ENCODE measurements at regions not wholly inside any gene's neighbourhood (a gene's known extent, or its start where the extent isn't known, plus 50 kb on each side); places are given as distances from the start of the nearest gene placed in this dataset.
"Not testable (repeated sequence)": the region's sequence is repeated elsewhere in the genome, so short reads cannot be mapped to it uniquely, and the experiment has no call there.

DNA sequence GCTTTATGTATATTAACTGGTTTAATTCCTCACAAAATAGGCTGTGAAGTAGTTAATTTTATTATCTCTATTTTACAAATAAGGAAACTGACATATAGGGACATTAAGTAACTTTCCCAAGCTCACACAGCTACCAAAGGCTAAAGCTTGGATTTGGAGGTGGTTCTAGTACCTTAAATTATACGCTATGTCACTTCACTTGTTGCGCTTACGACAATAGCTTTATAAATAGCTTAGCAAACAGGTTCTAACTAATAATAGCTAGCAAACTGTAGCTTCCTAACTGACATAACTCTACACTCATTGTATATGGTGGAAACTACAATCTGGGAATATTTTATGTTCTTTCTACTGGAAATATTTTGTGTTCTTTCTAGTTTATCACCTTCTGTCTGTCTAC is 666.4 kb upstream of the CPEB2 start:
- DNase-seq, result no peak

- DNase-seq, result no peak
Measured at GRCh38 chr4:14336656-14337055, 665.6 kb upstream of the CPEB2 start.

DNA sequence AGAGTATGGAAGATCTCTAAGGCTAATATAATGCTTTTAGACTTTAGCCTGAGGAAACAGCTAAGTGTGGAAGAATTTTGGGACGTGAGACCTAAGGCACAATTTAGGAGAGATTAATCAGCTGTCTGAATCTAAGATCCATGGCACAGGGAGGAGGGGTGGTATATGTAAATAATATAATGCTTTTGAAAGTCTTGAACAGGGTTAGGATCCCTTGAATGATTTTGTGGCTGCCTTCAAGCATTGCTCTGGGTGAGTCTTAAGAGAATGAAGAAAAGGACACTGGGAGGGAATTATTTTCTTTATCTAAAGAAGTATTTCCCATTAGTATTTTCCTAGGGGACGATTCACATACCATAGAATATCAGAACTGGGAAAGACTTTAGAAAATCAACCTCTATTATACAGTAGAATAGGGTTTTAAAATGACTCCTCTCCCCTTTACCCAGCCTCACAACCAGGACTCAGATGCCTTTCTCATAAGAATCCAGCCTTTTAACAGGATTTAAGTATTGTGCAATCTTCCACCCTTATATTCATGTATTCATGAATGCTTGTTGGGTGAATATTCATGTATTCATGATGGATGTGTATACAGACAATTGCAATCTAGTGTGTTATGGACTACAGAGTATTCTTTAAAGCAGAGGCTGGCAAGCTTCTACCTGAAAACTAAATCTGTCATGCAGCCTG is 664.2 kb upstream of the CPEB2 start:
- no peak for DNase-seq

- DNase-seq, result no peak
Measured at GRCh38 chr4:14338585-14339265, 663.6 kb upstream of the CPEB2 start.

- no peak for DNase-seq
Measured at GRCh38 chr4:14339715-14340114, 662.6 kb upstream of the CPEB2 start.

- no peak for DNase-seq
Measured at GRCh38 chr4:14340321-14340720, 662.0 kb upstream of the CPEB2 start.

DNA sequence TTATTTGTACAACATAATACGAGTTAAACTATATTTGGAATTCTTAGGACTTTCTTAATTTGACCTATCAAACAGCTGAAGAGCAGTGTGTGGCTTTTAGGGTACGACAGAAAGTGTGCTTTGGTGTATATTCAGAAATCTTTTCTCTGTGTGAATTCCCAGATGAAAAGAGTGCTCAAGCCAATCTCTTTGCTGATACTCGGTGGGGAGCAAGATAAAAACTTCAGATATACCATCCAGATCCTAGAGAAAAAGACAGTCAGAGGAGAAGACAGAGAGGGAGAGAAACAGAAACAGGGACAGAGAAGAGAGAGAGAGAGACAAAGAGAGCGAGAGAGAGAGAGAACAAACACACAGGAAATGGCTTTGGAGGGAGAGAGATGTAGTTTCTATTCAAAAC is 658.3 kb upstream of the CPEB2 start:
- no peak for DNase-seq

DNA sequence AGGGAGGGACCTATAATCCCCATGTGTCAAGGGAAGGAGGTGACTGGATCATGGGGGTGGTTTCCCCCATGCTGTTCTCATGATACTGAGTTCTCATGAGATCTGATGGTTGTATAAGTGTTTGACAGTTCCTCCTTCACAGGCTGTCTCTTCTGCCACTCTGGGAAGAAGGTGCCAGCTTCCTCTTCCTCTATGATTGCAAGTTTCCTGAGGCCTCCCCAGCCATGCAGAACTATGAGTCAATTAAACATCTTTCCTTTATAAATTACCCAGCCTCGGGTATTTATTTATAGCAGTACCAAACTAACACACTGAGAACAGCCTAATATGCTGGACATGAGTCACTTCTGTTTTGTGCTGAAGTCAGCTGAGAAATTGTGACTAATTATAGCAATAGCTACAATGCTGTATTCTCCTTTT is 656.9 kb upstream of the CPEB2 start:
- no peak for DNase-seq

DNA sequence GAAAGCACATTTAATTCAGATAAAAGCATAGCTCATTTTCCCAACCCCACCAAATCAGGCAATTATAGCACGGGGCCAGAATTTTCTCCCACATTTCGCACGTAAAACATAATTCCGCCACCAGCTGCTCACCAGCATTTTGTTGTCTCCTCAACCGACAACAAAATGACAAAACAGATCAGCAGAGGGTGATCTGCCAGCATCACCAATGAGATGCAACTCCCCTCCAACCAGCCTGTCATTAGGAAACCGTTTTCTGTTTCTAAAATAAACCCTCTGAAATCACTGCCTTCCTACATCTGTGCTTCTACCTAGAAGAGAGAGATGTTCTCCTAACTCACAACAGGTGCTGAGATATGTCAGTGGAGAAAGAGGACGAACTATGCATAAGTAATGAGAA is 654.8 kb upstream of the CPEB2 start:
- DNase-seq, result no peak

GRCh38 chr4:14348506-14348905 is 653.8 kb upstream of the CPEB2 start:
- no peak for DNase-seq

DNA sequence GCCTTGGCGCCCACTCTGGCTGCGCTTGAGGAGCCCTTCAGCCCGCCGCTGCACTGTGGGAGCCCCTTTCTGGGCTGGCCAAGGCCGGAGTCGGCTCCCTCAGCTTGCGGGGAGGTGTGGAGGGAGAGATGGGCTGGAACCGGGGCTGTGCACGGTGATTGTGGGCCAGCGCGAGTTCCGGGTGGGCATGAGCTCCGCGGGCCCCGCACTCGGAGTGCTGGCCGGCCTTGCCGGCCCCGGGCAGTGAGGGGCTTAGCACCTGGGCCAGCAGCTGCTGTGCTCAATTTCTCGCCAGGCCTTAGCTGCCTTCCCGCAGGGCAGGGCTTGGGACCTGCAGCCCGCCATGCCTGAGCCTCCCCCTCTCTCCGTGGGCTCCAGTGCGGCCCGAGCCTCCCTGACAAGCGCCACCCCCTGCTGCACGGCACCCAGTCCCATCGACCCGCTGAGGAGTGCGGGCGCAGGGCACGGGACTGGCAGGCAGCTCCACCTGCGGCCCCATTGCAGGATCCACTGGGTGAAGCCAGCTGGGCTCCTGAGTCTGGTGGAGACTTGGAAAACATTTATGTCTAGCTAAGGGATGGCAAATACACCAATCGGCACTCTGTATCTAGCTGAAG is 643.6 kb upstream of the CPEB2 start:
- not testable (repeated sequence) for DNase-seq

DNA sequence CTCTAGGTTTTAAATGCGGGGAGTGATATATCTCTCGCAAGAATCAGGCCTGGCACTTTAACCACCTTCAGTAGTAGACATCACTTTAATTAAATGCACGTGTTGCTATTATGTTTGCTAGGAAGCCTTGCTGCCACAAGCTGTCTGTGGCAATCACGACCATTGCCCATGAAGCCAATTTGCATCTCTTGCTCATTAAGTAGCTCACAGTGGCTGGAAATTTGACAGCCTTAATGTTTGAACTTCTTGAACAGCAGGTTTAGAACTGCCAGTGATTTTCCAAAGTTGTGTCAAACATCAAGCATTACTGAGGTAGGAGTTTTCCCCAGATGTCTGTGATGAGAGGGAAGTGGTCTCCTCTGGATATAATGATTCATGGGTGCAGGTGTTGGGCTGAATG is 642.3 kb upstream of the CPEB2 start:
- DNase-seq, result no peak

GRCh38 chr4:14361084-14361483 is 641.2 kb upstream of the CPEB2 start:
- DNase-seq, result no peak

- no peak for DNase-seq
Measured at GRCh38 chr4:14362385-14362784, 639.9 kb upstream of the CPEB2 start.

DNA sequence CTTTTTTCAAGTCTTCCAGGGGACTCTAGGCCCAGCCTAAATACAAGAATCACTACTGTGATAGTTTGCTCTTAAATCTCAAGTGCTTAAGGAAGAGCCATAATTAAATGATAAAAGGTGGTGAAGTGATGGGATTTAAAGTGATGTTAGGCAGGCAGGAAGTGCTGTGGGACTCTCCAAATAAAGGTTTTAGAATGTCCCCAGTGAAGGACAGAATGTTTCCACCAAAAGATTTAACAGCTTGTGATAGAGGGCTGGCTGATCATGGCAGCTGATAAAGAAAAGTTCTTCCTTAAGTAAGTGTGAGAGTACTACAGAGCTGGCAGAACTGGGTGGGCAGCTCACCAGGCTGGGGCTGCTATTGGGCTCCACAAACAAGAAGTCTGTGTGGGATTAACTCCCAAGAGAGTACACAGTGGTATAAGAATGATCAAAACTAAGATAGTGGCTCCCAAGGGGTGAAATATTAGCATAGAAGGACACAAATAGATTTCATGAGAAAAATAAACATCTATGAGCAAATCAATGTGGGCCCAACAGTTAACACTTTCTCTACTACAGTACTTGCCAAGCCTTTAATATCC is 637.2 kb upstream of the CPEB2 start:
- DNase-seq, result no peak

- no peak for DNase-seq
Measured at GRCh38 chr4:14368391-14368790, 633.9 kb upstream of the CPEB2 start.

GRCh38 chr4:14371131-14371530 is 631.1 kb upstream of the CPEB2 start:
- DNase-seq, result no peak

DNA sequence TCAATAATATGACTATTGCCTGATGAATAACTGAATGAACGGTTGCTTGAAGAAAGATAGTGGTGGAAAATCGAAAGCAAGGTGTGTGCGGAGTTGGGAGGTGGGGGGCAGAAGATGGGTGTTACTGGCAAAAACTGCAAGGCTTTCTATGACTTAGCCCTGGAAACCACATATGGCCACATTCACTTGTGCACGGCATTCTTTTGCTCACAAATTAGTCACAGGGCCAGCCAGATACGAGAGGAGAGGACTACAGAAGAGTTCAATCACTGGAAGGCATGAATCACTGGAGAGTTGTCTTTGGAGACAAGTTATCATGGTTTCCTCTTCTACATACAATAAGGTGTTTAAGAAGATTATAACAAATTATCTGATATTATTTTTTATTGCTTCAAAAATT is 626.5 kb upstream of the CPEB2 start:
- DNase-seq, result no peak

DNA sequence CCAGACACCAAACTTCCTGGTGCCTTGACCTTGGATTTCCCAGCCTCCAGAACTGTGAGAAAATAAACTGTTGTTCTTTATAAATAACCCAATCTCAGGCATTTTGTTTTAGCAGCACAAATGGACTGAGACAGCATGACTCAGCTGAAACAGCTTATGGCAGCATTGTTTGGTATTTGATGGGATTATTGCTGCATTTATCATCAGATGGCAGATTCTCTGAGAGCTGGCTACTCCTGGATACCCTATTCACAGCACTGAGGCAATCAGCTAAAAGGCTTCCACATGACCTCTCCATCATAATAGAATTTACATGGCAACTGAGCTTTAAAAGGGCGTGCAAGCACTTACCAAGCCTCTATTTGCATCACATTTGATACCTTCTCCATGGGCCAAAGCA is 623.1 kb upstream of the CPEB2 start:
- DNase-seq, result no peak

- no peak for DNase-seq
Measured at GRCh38 chr4:14383652-14384051, 618.6 kb upstream of the CPEB2 start.

DNA sequence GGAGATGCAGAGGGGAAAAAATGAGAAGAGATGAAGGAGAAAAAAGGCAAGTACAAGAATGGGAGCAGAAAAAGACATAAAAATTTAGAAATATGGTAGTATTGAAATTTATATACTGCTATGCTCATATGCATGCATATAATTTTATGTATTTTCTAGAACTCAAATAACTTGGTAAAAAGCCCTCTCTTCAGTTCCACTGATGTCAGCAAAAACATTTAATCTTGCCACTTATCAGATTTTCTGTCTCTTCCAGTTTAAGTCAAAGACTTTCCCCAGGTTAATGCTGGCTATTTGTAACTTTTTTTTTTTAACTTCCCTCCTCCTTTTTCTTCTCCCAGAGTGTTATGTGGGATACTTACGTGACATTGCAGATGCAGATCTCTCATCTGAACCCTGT is 617.5 kb upstream of the CPEB2 start:
- DNase-seq, result no peak

GRCh38 chr4:14386196-14386595 is 616.1 kb upstream of the CPEB2 start:
- no peak for DNase-seq

- no peak for DNase-seq
Measured at GRCh38 chr4:14387647-14388046, 614.6 kb upstream of the CPEB2 start.

DNA sequence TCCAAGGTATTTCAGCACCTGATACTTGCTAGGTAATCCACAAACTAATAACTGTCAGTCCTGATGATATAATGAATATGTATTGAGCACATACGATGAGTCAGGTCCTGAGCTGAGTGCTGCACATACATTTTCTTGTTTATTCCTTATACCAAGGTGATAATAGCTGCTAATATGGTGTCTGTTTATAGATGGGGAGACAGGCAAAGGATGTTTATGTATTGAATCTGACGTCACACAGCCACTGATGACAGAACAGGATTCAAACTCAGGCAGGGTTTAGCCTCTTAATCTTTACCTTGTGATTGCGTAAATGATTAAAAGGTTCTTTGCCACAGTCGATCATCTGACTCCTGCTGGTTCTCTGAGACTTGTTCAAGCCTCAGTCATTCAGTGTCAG is 609.9 kb upstream of the CPEB2 start:
- no peak for DNase-seq

Data from NCI-H1436 treated with DMSO at 0.1 percent for 48 hours (cell line).